Tongue (tissue), 1 donor: ENCODE measurements at regions not wholly inside any gene's neighbourhood (a gene's known extent, or its start where the extent isn't known, plus 50 kb on each side); places are given as distances from the start of the nearest gene placed in this dataset.
A peak's percentile ranks its signal among the peaks of the same experiment; 100 is the strongest.

Experiments used
- DNase-seq: peaks from one replicate; pipeline ENCODE4 v3.0.0-alpha.2; 2015

DNA sequence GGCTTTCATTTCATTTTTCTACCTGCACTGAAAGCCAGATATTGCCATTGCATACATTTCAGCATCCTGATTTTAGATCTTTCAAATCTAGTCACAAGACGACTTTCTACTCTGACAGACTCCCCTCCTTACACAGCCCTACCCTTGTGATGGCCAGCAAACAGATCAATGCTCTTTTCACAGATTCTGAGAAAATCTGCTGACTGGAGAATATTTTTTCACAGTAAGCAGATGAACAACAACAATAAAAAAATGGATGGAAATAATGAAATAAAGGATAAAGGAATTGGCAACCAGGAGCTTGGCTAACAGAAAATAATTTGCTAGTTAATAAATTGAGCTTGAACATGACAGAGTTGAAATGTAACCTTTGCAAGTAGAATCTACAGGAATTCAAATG is 527.2 kb downstream of the IRS1 start:
- DNase-seq = no peak

DNA sequence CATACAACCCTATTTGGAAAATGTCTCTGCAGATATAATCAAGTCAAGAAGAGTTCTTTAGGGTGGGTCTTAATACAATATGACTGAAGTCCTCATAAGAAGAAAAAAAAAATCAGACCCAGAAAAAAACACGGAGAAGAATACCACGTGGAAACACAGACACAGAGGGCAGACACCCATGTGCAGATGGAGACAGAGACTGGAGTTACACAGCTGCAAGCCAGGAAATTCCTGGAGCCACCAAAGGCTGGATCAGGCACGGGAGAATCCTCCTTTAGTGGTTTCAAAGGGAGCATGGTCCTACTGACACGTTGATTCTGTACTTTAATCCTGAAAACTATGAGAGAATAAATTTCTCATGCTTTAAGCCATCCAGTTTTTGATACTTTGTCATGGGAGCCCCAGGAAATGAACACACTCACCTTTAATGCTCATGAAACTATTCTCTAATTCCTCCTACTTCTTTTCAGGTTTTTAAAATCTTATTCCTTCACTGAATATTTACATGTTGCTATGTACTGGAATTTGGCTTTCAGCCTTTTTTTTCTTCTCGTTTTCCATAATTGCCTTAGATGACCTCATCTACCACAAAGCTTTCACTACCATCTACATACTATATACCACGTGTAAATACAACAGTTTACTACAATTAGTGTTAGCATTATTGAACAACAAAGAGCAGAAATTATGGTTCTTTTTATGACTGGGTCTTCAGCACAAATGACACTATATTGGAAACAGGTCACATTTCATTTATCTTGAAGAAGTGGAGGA is 529.1 kb downstream of the IRS1 start:
- no peak for DNase-seq

DNA sequence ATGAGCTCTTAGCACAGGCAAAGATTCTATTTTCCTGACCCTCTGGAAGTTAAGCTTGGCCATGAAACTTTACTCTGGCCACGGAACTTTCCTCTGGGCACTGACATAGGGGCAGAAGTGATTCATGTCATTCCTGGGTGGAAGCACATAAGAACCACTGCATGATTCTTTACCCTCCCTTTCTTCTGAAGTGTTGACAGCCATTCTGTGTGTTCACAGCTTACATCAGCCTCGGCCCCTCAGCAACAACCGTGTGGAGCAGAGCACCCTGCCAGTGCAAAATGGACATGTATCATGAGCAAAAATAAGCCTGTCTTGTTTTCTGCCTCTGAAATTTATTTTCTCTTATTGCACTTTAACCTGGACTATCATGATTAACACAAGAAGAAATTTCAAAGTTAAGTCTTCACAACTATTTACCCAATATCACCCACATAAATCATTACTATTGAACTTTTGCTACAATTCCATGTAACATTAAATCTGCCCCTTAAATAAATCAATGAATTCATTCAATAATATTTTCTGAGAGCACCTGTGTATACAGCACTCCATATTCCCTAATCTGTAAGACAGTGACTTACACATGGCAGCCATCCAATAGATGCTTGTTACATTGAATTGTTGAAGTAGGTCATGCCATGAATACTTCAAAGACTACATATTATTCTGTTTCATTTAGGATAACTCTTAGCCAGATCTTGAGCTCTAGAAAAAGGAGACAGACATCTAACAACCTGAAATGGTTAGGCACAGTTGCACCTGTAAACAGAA is 531.9 kb downstream of the IRS1 start:
- DNase-seq = no peak

DNA sequence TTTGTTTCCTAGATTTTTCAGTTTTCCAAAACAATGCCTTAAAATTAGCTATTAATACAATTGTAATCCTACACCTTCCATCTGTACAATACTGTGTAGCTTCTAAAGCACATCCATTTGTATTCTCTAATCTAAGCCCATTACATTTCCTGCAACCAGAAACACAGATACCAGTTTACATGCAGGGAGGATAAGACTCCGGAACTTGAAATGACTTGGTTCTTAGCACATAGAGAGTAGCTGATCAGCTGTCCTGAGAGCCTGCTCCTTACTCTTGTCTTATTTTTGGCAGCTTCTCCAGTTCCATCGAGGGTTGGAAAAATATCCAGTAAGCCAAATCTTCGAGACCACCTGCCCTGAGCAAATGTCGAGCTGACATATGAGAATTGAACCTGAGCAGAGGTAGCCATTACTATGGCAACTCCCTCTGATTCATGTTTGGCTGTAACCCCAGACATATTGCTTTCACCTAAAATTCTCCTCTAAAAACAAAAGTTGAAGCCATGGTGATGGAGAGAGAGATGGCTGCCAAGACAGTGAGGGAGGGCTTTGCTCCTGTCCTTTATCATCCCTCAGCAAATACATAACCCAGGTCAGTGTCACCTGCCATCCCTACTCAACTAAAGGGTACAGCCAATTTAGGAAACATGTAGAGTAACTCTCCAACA is 542.8 kb downstream of the IRS1 start:
- DNase-seq = peak; percentile 82

DNA sequence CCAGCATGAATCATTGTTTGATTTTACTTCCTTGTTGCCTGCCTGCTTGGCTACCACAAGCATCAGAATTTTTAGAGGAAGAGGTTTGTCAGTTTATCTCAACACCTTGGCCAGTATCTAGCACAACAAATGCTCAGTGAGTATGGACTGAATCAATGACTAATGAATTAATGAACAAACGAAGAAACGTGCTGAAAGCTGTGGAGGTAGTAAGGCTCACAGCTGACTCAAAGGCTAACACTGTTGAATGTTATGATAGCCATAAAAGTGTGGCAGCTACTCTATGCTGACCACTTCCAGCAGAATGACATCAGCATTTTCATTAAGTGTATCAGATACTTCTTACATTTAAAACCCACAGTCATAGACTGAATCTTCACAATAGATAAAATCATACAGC is 543.4 kb downstream of the IRS1 start:
- DNase-seq = no peak

DNA sequence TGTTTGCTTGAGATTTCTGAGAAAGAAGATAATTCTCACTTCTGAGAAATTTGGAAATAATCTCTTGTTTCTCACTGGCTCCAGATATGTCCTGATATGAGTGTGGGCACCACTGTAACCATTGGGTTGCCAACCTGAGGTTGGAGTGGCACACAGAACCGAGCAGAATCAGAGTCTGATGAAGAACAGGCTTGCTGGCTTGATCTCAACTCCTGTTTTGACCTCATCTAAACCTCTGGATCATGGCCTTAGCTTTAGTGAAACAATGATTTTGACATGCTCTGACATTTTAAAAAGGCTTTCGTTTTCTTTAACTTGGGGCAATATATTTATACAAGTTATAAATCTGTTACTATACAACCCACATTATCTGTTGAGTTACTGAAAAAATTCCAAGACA is 548.0 kb downstream of the IRS1 start:
- no peak for DNase-seq

DNA sequence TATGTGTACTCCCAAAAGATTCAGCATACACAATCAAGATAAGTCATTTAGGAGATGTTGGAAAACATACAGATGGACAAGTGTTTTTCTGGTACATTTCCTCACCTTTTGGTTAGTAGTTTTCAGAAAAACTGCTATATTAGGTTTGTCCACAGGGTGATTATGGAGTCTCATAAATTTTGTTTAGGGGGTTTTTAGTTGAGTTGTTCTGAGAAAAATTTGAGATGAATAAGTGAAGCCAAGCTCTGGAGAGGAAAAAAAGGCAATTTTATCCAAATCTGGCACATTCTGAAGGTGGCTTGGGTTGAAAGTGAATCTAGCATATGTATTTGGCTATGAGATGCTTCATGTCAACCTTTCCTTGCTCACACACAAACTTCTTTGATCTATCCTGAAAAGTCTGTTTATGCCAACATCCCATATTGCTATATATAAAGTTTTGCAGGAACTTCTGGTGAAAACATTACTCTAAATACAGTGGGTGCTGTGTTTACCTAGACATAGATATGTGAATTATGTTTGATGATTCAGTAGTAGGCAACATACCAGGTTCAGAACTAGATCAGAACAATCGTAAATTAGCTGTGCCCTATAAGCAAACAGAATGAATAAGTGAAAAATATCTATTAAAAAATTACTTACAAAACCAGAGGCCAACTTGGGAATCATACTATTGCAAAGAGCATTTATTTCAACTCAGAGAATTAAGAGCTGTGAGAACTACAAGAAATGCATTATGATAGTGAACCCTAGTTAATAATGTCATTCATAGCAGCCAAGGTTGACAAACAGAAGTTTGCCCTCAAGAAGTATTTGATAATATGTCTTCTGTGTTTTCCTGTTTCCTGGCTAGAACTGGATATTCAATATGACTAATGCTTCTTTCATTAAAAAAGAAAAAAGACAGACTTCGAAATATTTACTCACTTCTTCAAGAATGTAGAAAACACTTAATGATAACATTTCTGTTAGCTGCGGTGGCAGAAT is 552.0 kb downstream of the IRS1 start:
- DNase-seq = no peak

DNA sequence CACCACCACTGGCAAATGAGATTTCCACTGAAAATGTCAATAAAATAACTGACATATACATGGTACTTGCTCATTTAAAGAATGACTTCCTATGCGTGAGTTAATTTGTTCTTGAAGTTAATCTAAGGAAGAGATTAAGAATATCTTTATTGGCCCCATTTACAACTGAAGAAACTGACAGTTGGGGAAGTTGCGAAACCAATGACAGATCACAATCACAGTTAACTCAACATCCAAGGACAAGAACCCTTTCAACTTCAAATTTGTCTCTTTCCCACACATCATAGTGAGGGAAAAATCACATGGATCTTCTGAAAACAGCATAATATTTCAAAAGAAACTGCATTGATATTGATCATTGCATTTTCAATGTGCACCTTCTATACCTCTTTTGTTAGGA is 565.4 kb downstream of the IRS1 start:
- no peak for DNase-seq

DNA sequence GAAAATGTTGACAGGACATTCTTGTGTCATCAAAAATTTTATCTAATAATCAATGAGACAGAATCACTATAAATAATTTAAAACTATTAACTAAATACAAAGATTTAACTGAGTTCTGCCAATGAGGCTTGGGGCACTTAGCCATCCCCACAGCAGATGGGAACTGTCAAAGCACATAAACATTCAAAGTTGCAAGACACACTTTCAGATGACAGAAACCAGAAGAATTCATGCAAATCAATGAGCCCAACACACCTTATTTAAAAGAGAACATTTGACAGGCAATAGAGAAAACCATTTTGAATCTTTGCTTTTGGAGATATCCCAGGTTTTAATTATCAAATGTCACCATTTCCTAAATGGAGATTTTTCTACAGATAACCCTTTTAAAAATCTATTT is 566.2 kb downstream of the IRS1 start:
- no peak for DNase-seq

DNA sequence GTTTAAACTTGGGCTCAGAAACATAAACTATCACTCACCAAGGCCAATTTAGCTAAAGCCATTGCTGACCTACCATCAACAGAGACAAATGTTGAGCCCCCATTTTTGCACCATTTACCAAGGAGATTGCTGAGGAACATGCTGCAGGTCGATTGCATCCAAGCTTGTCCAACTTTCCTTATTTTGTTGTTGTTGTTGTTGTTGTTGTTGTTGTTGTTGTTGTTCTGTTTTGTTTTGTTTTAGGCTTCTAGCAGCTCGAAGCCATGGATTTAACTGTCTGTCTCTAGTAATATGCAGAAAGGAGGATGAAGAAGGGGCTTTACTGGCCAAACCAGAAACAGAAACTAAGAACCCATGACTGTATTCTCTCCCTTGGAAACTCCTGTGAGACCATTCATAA is 571.5 kb downstream of the IRS1 start:
- no peak for DNase-seq

DNA sequence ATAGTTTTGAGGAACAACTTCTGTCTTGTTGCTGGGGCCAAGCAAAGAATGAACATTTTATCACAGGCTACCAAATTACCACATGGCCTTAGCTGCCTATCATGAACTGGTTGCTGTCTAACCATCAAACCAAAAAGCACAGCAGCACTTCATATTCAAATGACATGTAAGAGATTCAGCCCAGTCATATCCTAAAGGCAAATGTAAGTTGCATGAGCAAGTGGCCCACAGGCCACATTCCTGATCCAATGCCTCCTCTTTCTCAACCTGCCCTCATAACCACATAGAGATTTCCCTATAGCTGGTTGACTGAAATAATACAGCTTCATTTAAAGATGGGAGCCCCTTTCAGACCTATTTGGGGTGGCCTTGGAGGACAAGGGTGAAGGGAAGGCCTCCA is 572.3 kb downstream of the IRS1 start:
- DNase-seq = no peak

DNA sequence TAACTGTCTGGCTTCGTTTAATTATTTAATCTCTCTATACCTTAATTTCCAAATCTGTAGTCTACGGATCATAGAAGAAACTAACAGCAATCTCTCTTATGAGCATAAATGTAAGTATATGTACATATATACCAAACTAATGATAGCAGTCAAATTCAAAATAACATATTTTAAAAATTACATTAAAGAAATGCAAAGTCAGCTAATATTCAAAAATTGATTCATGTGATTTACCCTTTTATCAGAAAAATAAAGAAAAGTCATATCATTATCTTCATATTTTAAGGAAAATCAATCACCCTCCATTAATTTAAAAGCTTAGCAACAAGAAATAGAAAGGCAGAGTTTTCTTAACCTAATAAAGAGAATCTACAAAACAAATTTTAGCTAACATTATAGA is 575.9 kb downstream of the IRS1 start:
- no peak for DNase-seq

DNA sequence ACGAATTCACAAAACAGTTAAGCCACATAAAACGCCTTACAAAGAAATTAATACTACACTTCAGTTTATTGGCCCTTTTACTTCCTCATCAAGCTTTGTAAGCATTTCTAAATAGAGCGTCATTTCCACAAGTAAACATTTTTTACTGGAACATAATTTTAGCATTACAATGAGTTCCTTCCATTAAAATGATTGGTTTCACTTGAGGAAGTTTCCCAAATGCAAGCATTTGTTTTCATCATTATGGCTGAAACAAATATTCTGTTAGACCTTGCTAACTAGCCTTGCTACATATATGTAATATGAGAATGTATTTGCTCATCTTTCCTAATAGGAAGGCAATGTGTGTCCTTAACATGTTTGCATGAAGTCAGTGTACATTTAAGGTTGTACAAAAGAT is 579.1 kb downstream of the IRS1 start:
- no peak for DNase-seq

DNA sequence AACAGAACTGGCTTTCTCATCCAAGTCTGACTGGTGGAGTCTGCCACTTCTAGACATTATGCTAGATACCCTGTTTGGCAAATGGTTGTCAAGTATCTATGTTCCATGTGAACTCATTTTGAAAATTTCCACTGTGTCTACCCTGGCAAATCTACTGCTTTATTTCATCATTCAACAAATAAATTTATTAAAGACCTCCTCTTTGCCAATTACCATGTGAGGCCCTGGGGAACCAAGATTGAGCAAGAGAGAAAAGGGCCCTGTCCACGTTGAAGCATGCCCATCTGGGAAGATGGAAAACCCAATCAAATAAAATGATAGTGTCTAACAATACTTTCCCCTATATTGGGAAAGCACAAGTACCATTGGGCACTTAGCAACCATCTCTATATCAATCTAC is 582.4 kb downstream of the IRS1 start:
- DNase-seq = no peak

DNA sequence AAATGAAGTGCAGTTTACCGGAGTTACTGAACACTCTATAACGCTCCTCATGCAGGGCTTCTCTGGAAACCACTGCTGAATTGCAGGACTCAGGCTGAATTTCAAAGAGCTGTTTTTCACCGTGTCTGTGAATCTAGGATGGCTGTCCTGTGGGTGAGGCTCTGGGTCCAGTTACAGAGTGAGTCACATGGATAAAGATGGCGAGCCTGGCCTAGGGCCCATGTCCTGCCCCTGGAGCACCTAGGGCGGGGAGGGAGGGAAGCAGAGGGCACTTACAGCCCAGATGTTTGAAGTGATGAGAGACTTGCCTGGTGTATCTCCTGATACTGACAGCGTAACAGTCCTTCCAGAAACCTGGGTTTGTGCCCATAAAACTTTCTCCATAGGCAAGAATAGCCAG is 583.0 kb downstream of the IRS1 start:
- no peak for DNase-seq

DNA sequence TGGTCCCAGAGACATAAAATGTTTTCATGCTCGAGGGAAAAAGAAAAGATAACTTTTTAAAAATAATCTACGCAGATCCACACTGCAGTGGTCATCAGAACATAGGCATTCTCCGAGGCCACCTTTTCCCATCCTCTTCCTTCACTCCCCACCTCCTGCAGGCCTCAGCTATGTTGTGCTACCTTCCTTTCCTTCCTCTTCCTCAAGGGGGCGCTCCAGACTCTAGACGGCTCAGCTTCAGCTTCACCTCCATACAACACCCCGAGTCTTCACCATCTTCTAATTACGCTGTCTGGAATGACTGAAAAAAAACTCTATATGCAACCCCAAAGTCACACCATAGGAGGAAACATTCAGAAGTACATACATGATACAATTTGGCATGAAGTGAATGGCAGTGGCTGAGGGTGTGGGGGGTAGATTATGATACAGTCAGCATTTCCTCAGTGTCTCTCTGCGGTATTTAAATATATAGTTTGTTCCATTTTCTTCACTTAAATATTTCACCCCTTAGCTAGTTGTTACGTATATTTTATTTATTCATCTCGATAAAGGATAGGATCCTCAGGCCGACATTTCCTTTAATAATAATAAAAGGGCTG is 583.6 kb downstream of the IRS1 start:
- DNase-seq = peak; percentile 63

DNA sequence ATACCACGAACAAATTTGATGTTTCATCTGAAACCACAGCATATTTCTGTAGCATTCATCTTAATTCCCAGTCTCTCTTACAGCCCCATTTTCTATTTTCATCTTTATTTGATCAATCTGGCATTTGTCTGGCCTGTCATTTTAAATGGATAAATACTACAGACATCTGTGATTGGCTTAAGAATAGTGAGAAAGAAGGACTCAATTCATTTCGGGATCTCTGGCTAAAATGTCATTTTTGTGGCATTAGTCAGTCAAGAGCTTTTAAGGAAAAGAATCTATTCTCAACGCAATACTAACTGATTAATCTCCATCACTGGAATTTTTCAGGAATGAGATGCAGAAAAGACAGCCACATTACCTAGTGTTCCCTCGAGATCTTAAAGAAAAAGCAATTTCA is 585.9 kb downstream of the IRS1 start:
- no peak for DNase-seq

DNA sequence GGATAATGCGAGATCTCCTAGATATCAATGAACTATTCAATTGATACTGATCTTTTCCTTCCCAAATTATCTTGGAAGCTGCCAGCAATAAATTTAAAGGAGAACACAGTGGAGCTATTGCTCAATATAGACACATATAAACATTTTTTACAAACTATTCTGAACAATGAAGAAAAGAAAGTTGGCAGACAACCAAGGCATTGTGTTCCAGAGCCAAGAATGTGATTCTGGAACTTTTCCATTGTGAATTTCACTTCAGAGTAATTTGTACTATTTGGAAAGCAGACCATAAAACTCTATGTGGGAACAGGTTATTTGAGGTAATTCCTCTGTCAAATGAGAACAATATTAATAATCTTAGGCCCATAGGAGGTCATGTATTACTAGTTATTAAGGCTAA is 588.2 kb downstream of the IRS1 start:
- peak; percentile 62 for DNase-seq

DNA sequence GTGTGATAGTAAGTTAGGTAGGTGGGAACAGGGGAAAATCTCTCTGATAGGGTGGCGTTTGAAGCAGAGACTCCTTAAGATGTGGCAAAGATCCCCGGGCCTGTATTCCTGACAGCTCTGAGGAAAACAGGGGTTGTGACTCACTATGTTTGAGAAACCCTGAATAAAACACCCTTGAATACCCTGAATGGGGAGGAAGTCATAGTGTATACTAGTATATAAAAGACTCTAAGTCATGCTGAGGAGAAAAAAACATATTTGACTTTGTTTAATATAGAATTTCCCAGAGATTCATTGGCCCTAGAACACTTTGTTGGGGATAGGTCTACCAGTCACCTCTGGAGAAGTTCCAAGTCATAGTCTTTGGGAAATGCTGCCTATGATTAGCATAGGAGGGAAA is 590.9 kb downstream of the IRS1 start:
- no peak for DNase-seq

DNA sequence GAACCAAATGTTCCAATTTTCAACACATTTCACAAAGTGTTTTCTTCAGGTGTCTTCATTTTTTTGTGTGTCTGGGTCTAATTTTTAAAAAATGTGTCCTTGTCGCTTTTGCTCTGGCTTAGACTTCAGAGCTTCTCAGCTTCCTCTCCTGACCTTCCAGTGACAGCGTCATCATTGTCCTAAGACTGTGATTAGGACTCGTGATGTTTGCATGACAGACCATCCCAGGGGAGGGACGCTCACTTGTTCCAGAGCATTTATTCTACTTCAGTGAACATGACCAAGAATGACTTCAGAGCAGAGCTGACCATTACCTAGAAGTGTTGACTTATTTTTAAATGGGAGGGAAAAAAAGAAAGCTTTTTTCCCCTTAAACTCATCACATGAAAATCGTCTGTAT is 591.9 kb downstream of the IRS1 start:
- DNase-seq = no peak

DNA sequence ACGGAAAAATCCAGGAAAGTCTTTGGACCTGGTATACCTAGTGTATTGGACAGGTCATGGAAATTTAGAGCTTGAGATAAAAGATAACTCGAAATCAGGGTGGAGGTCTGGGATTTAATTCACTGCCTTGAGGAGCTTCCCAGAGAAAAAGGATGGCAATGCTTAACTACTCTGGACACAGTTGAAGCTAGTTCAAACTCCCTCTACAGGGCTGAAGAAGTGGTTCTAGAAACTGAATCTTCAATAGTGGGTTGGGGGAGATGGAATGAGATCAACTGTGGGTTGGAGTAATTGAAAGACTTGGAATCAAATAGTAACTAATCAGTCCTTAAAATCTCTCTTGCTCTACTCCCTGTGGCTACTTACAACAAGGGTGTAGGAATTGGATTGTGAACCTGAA is 600.1 kb downstream of the IRS1 start:
- no peak for DNase-seq

DNA sequence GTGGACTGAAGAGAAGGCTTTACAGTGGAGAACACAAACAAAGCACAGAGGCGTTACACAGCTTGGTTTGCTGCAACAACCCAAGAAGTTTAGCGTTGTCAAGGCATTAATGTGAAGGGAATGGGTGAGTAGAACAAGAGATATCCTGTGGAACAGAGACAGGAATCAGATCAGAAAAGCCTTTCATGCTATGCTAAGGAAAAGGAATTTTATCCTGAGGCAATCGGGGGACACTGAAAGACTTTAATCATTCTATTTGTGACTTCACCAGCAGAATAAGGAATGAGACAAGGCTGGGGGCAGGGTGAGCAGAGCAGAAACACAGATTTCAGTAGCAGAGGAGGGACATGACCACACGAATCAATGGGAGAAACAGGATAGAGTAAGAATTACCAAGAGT is 600.7 kb downstream of the IRS1 start:
- no peak for DNase-seq
